ENCODE measurements at regions not wholly inside any gene's neighbourhood (a gene's known extent, or its start where the extent isn't known, plus 50 kb on each side); places are given as distances from the start of the nearest gene placed in this dataset.

GRCh38 chr2:12577091-12577490 lies 139.6 kb upstream of the TRIB2 start:
- no peak for FAIRE-seq

- no peak for FAIRE-seq
Measured at GRCh38 chr2:12577567-12578253, 139.0 kb upstream of the TRIB2 start.

- FAIRE-seq: no peak
Measured at GRCh38 chr2:12579018-12579417, 137.7 kb upstream of the TRIB2 start.

- no peak for FAIRE-seq
Measured at GRCh38 chr2:12584338-12584737, 132.4 kb upstream of the TRIB2 start.

GRCh38 chr2:12585784-12586183 lies 131.0 kb upstream of the TRIB2 start:
- no peak for FAIRE-seq

GRCh38 chr2:12587228-12587627 lies 129.5 kb upstream of the TRIB2 start:
- FAIRE-seq: no peak

GRCh38 chr2:12587729-12588522 lies 128.8 kb upstream of the TRIB2 start:
- FAIRE-seq: no peak

GRCh38 chr2:12588986-12589385 lies 127.8 kb upstream of the TRIB2 start:
- no peak for FAIRE-seq

- no peak for FAIRE-seq
Measured at GRCh38 chr2:12589802-12590320, 126.9 kb upstream of the TRIB2 start.

- FAIRE-seq: no peak
Measured at GRCh38 chr2:12592296-12592695, 124.4 kb upstream of the TRIB2 start.

GRCh38 chr2:12594590-12594989 lies 122.1 kb upstream of the TRIB2 start:
- no peak for FAIRE-seq

GRCh38 chr2:12596771-12597170 lies 120.0 kb upstream of the TRIB2 start:
- FAIRE-seq: no peak

- FAIRE-seq: no peak
Measured at GRCh38 chr2:12597610-12598009, 119.1 kb upstream of the TRIB2 start.

- no peak for FAIRE-seq
Measured at GRCh38 chr2:12602661-12603060, 114.1 kb upstream of the TRIB2 start.

- no peak for FAIRE-seq
Measured at GRCh38 chr2:12603781-12604295, 112.9 kb upstream of the TRIB2 start.

- FAIRE-seq: no peak
Measured at GRCh38 chr2:12604341-12604740, 112.4 kb upstream of the TRIB2 start.

GRCh38 chr2:12605366-12605765 lies 111.4 kb upstream of the TRIB2 start:
- no peak for FAIRE-seq

- no peak for FAIRE-seq
Measured at GRCh38 chr2:12605936-12606335, 110.8 kb upstream of the TRIB2 start.

- no peak for FAIRE-seq
Measured at GRCh38 chr2:12606472-12607000, 110.2 kb upstream of the TRIB2 start.

- no peak for FAIRE-seq
Measured at GRCh38 chr2:12607971-12608370, 108.8 kb upstream of the TRIB2 start.

- FAIRE-seq: no peak
Measured at GRCh38 chr2:12610314-12610713, 106.4 kb upstream of the TRIB2 start.

- no peak for FAIRE-seq
Measured at GRCh38 chr2:12612168-12612567, 104.6 kb upstream of the TRIB2 start.

GRCh38 chr2:12612671-12613070 lies 104.1 kb upstream of the TRIB2 start:
- no peak for FAIRE-seq
